HEK293 (cell line): ENCODE measurements at regions not wholly inside any gene's neighbourhood (a gene's known extent, or its start where the extent isn't known, plus 50 kb on each side); places are given as distances from the start of the nearest gene placed in this dataset.

Experiments used
- CTCF ChIA-PET: fragments of 350-600 bp; formaldehyde crosslinking; extraction: SDS; loops from one replicate; lab custom pipeline; 2021; ENCODE audit warnings: antibody characterized with exemption; lab: Yijun Ruan, JAX
- POLR2A ChIA-PET: fragments of 300-600 bp; formaldehyde crosslinking; extraction: SDS; loops from one replicate; lab custom pipeline; 2020; ENCODE audit warnings: antibody characterized with exemption, inconsistent platforms; lab: Yijun Ruan, JAX
- H3K27ac ChIP-seq: fragments of 200-500 bp; sonication (Bioruptor generic); 2 replicates; pipeline ENCODE4 v1.5.1; 2014; ENCODE audit warnings: low read depth, low read length, control low read depth, inconsistent platforms; ENCODE audit errors: extremely low read depth
- H3K36me3 ChIP-seq, 2 experiments: fragments of 200-500 bp in 1 of 2; sonication (Bioruptor generic) in 1 of 2; 1 replicate in 1 of 2; 2 replicates in 1 of 2; pipeline ENCODE4 v1.5.1; 2014 to 2017; ENCODE audit warnings: inconsistent platforms in 2 of 2, low read length in 2 of 2; ENCODE audit not compliant: control insufficient read depth in 2 of 2, insufficient read depth in 1 of 2
- H3K4me1 ChIP-seq: fragments of 200-500 bp; sonication (Bioruptor generic); 2 replicates; pipeline ENCODE4 v1.5.1; 2014; ENCODE audit warnings: mild to moderate bottlenecking, low read length, inconsistent platforms; ENCODE audit not compliant: control insufficient read depth, insufficient read depth
- H3K4me3 ChIP-seq: 2 replicates; pipeline ENCODE4 v1.5.1; 2011; ENCODE audit warnings: low read depth, mild to moderate bottlenecking, control low read depth, low read length, moderate library complexity
- H3K9me3 ChIP-seq: fragments of 200-500 bp; sonication (Bioruptor generic); 2 replicates; pipeline ENCODE4 v1.5.1; 2014; ENCODE audit warnings: low read depth, low read length, inconsistent platforms; ENCODE audit not compliant: control insufficient read depth, insufficient read depth
- BCL11A ChIP-seq: fragments of 450-650 bp; formaldehyde crosslinking; IDR thresholded peaks from 2 replicates; pipeline ENCODE4 v1.5.1; 2016; ENCODE audit warnings: low read depth, missing biosample characterization, missing genetic modification characterization
- HOXC10 ChIP-seq: sonication (generic); formaldehyde crosslinking; IDR thresholded peaks from 2 replicates; pipeline ENCODE4 v1.8.1; 2023; ENCODE audit warnings: mild to moderate bottlenecking, missing genetic modification reagents
- KLF1 ChIP-seq: fragments of 450-650 bp; formaldehyde crosslinking; IDR thresholded peaks from 2 replicates; pipeline ENCODE4 v1.5.1; 2016; ENCODE audit warnings: missing biosample characterization, missing genetic modification characterization
- SCRT1 ChIP-seq: fragments of 450-650 bp; formaldehyde crosslinking; IDR thresholded peaks from 2 replicates; pipeline ENCODE4 v1.5.1; 2016; ENCODE audit warnings: missing biosample characterization, missing genetic modification characterization, borderline replicate concordance
- SP7 ChIP-seq: fragments of 450-650 bp; formaldehyde crosslinking; IDR thresholded peaks from 2 replicates; pipeline ENCODE4 v1.5.1; 2016; ENCODE audit warnings: missing biosample characterization, missing genetic modification characterization
- ZBTB48 ChIP-seq: fragments of 450-650 bp; formaldehyde crosslinking; IDR thresholded peaks from 2 replicates; pipeline ENCODE4 v1.5.1; 2016; ENCODE audit warnings: missing biosample characterization, missing genetic modification characterization
- ZEB2 ChIP-seq: fragments of 450-650 bp; formaldehyde crosslinking; IDR thresholded peaks from 2 replicates; pipeline ENCODE4 v1.5.1; 2016; ENCODE audit warnings: missing biosample characterization, missing genetic modification characterization
- ZNF146 ChIP-seq: fragments of 450-650 bp; formaldehyde crosslinking; IDR thresholded peaks from 2 replicates; pipeline ENCODE4 v1.5.1; 2016; ENCODE audit warnings: missing biosample characterization, missing genetic modification characterization
- ZNF169 ChIP-seq: fragments of 450-650 bp; formaldehyde crosslinking; IDR thresholded peaks from 2 replicates; pipeline ENCODE4 v1.5.1; 2016; ENCODE audit warnings: missing biosample characterization, missing genetic modification characterization
- ZNF211 ChIP-seq: fragments of 450-650 bp; formaldehyde crosslinking; IDR thresholded peaks from 2 replicates; pipeline ENCODE4 v1.5.1; 2016; ENCODE audit warnings: low read depth, missing biosample characterization, missing genetic modification characterization
- ZNF302 ChIP-seq: fragments of 450-650 bp; formaldehyde crosslinking; IDR thresholded peaks from 2 replicates; pipeline ENCODE4 v1.5.1; 2016; ENCODE audit warnings: missing biosample characterization, missing genetic modification characterization, low read depth
- ZNF311 ChIP-seq: fragments of 450-650 bp; formaldehyde crosslinking; IDR thresholded peaks from 2 replicates; pipeline ENCODE4 v1.5.1; 2017; ENCODE audit warnings: missing biosample characterization, missing genetic modification characterization, borderline replicate concordance
- ZNF366 ChIP-seq: fragments of 450-650 bp; formaldehyde crosslinking; conservative IDR thresholded peaks from 2 replicates; pipeline ENCODE4 v1.5.1; 2016; ENCODE audit warnings: missing biosample characterization, missing genetic modification characterization
- ZNF394 ChIP-seq: fragments of 450-650 bp; formaldehyde crosslinking; IDR thresholded peaks from 2 replicates; pipeline ENCODE4 v1.5.1; 2016; ENCODE audit warnings: missing biosample characterization, missing genetic modification characterization, mild to moderate bottlenecking, moderate library complexity, borderline replicate concordance
- ZNF548 ChIP-seq: fragments of 450-650 bp; formaldehyde crosslinking; IDR thresholded peaks from 2 replicates; pipeline ENCODE4 v1.5.1; 2016; ENCODE audit warnings: missing biosample characterization, missing genetic modification characterization
- ZNF555 ChIP-seq: fragments of 450-650 bp; formaldehyde crosslinking; conservative IDR thresholded peaks from 2 replicates; pipeline ENCODE4 v1.5.1; 2017; ENCODE audit warnings: missing biosample characterization, mild to moderate bottlenecking, missing genetic modification characterization, inconsistent platforms
- ZSCAN23 ChIP-seq: fragments of 450-650 bp; formaldehyde crosslinking; IDR thresholded peaks from 2 replicates; pipeline ENCODE4 v1.5.1; 2016; ENCODE audit warnings: missing biosample characterization, missing genetic modification characterization
- TF ChIP-seq, protein P1 (sequence below): fragments of 450-650 bp; formaldehyde crosslinking; IDR thresholded peaks from 2 replicates; pipeline ENCODE4 v1.5.1; 2016; ENCODE audit warnings: missing biosample characterization, missing genetic modification characterization
- TF ChIP-seq, protein P2 (sequence below): fragments of 450-650 bp; IDR thresholded peaks from 2 replicates; pipeline ENCODE4 v1.5.1; 2018; ENCODE audit warnings: missing biosample characterization, missing genetic modification characterization
- TF ChIP-seq, protein P3 (sequence below): fragments of 450-650 bp; formaldehyde crosslinking; IDR thresholded peaks from 2 replicates; pipeline ENCODE4 v1.5.0; 2017; ENCODE audit warnings: missing biosample characterization, missing genetic modification characterization, borderline replicate concordance
- TF ChIP-seq, protein P4 (sequence below): fragments of 450-650 bp; formaldehyde crosslinking; IDR thresholded peaks from 2 replicates; pipeline ENCODE4 v1.5.1; 2016; ENCODE audit warnings: missing biosample characterization, missing genetic modification characterization, low read depth
- TF ChIP-seq, protein P5 (sequence below): IDR thresholded peaks from 2 replicates; pipeline ENCODE4 v1.6.1; 2011; ENCODE audit warnings: mild to moderate bottlenecking, low read depth, low read length, borderline replicate concordance
- TF ChIP-seq, protein P6 (sequence below): fragments of 450-650 bp; formaldehyde crosslinking; IDR thresholded peaks from 2 replicates; pipeline ENCODE4 v1.5.1; 2016; ENCODE audit warnings: missing biosample characterization, missing genetic modification characterization
- TF ChIP-seq, protein P7 (sequence below): fragments of 450-650 bp; formaldehyde crosslinking; IDR thresholded peaks from 2 replicates; pipeline ENCODE4 v1.5.1; 2016; ENCODE audit warnings: missing biosample characterization, missing genetic modification characterization

DNA sequence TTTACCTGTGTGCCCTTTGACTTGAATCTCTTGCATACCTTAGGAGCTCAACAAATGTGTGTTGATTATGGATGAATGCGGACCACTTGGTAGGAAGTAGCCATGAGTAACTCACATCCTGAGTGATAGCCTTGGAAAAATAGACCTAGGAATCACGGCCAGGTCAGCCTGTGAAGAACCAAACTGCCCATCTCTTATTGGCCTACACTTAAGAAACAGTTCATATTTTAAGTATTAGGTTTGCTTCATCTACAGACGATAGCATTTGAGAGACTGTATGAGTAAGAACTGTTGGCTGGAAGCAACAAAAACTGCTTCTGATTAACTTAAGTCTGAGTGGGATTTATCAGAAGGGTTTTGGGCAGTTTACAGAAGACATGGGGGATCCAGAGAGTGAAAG lies 152.5 kb upstream of the ADRA1D start:
- ChIA-PET POLR2A (no interaction called here), CTCF (no interaction called here)
- 0 out of 2 replicates have a peak, but pooled peaks cover under 1% of the 10 kb centered on the region for H3K4me1 ChIP-seq
- TF ChIP-seq SP7 (no peak), ZSCAN23 (tag by site-specific recombination) (no peak), BCL11A (tag by site-specific recombination) (no peak), ZNF548 (no peak), ZNF394 (tag by site-specific recombination) (no peak), KLF1 (tag by site-specific recombination) (no peak), ZNF366 (tag by site-specific recombination) (no peak), ZNF302 (tag by site-specific recombination) (no peak), ZNF555 (no peak), ZBTB48 (no peak), HOXC10 (CRISPR knock-in tag) (no peak), ZEB2 (tag by site-specific recombination) (no peak), ZNF146 (tag by site-specific recombination) (no peak), ZNF311 (no peak)
- TF ChIP-seq, protein P1, sequence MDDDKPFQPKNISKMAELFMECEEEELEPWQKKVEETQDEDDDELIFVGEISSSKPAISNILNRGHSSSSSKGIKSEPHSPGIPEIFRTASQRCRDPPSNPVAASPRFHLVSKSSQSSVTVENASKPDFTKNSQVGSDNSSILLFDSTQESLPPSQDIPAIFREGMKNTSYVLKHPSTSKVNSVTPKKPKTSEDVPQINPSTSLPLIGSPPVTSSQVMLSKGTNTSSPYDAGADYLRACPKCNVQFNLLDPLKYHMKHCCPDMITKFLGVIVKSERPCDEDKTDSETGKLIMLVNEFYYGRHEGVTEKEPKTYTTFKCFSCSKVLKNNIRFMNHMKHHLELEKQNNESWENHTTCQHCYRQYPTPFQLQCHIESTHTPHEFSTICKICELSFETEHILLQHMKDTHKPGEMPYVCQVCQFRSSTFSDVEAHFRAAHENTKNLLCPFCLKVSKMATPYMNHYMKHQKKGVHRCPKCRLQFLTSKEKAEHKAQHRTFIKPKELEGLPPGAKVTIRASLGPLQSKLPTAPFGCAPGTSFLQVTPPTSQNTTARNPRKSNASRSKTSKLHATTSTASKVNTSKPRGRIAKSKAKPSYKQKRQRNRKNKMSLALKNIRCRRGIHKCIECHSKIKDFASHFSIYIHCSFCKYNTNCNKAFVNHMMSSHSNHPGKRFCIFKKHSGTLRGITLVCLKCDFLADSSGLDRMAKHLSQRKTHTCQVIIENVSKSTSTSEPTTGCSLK (tag by site-specific recombination) = no peak
- TF ChIP-seq, protein P2, sequence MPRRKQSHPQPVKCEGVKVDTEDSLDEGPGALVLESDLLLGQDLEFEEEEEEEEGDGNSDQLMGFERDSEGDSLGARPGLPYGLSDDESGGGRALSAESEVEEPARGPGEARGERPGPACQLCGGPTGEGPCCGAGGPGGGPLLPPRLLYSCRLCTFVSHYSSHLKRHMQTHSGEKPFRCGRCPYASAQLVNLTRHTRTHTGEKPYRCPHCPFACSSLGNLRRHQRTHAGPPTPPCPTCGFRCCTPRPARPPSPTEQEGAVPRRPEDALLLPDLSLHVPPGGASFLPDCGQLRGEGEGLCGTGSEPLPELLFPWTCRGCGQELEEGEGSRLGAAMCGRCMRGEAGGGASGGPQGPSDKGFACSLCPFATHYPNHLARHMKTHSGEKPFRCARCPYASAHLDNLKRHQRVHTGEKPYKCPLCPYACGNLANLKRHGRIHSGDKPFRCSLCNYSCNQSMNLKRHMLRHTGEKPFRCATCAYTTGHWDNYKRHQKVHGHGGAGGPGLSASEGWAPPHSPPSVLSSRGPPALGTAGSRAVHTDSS = no peak
- TF ChIP-seq, protein P3, sequence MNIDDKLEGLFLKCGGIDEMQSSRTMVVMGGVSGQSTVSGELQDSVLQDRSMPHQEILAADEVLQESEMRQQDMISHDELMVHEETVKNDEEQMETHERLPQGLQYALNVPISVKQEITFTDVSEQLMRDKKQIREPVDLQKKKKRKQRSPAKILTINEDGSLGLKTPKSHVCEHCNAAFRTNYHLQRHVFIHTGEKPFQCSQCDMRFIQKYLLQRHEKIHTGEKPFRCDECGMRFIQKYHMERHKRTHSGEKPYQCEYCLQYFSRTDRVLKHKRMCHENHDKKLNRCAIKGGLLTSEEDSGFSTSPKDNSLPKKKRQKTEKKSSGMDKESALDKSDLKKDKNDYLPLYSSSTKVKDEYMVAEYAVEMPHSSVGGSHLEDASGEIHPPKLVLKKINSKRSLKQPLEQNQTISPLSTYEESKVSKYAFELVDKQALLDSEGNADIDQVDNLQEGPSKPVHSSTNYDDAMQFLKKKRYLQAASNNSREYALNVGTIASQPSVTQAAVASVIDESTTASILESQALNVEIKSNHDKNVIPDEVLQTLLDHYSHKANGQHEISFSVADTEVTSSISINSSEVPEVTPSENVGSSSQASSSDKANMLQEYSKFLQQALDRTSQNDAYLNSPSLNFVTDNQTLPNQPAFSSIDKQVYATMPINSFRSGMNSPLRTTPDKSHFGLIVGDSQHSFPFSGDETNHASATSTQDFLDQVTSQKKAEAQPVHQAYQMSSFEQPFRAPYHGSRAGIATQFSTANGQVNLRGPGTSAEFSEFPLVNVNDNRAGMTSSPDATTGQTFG (tag by site-specific recombination) = no peak
- TF ChIP-seq, protein P4, sequence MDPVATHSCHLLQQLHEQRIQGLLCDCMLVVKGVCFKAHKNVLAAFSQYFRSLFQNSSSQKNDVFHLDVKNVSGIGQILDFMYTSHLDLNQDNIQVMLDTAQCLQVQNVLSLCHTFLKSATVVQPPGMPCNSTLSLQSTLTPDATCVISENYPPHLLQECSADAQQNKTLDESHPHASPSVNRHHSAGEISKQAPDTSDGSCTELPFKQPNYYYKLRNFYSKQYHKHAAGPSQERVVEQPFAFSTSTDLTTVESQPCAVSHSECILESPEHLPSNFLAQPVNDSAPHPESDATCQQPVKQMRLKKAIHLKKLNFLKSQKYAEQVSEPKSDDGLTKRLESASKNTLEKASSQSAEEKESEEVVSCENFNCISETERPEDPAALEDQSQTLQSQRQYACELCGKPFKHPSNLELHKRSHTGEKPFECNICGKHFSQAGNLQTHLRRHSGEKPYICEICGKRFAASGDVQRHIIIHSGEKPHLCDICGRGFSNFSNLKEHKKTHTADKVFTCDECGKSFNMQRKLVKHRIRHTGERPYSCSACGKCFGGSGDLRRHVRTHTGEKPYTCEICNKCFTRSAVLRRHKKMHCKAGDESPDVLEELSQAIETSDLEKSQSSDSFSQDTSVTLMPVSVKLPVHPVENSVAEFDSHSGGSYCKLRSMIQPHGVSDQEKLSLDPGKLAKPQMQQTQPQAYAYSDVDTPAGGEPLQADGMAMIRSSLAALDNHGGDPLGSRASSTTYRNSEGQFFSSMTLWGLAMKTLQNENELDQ = no peak
- H3K4me3 ChIP-seq = no peak overlapping the region
- H3K36me3 ChIP-seq = no peaks in the 10 kb centered on the region
- 0 out of 2 replicates have a peak, but pooled peaks cover 3% of the 10 kb centered on the region for H3K9me3 ChIP-seq
- H3K27ac ChIP-seq = no peak overlapping the region

DNA sequence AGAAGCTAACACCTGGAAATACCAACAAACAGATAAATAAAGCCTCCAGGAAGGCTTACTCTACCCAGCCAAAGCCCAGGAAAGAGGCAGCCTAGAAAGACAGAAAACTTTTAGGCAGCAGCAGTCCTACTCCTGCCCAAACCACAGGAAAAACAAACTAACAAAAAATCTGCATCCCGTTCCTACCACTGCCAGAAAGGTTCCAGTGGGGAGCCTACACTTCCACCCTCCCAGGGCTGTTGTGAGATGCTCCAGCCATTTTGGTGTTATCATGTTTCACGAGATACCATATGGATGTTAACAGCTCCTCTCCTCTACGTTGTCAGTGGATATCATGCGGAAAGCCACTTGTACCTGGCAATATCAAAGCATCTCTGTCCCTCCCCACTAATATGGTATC lies 135.9 kb upstream of the ADRA1D start:
- CTCF ChIA-PET = interaction anchor here (1.8 kb wide), 1 partner anchor 355 kb away, joined by 4 read pairs; no protein-coding TSS in a partner anchor
- Histone ChIP-seq H3K4me1 (no peaks in the 10 kb centered on the region), H3K27ac (no peak overlapping the region), H3K4me3 (no peak overlapping the region), H3K36me3 (no peaks in the 10 kb centered on the region), H3K9me3 (no peaks in the 10 kb centered on the region)
- POLR2A ChIA-PET = no interaction called here
- TF ChIP-seq ZNF211 (tag by site-specific recombination) = no peak
- TF ChIP-seq, protein P5, sequence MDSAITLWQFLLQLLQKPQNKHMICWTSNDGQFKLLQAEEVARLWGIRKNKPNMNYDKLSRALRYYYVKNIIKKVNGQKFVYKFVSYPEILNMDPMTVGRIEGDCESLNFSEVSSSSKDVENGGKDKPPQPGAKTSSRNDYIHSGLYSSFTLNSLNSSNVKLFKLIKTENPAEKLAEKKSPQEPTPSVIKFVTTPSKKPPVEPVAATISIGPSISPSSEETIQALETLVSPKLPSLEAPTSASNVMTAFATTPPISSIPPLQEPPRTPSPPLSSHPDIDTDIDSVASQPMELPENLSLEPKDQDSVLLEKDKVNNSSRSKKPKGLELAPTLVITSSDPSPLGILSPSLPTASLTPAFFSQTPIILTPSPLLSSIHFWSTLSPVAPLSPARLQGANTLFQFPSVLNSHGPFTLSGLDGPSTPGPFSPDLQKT = no peak
- TF ChIP-seq, protein P6, sequence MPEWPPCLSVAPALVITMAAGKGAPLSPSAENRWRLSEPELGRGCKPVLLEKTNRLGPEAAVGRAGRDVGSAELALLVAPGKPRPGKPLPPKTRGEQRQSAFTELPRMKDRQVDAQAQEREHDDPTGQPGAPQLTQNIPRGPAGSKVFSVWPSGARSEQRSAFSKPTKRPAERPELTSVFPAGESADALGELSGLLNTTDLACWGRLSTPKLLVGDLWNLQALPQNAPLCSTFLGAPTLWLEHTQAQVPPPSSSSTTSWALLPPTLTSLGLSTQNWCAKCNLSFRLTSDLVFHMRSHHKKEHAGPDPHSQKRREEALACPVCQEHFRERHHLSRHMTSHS = no peak
- no peak for TF ChIP-seq ZNF169
- TF ChIP-seq SCRT1 = no peak
- TF ChIP-seq, protein P7, sequence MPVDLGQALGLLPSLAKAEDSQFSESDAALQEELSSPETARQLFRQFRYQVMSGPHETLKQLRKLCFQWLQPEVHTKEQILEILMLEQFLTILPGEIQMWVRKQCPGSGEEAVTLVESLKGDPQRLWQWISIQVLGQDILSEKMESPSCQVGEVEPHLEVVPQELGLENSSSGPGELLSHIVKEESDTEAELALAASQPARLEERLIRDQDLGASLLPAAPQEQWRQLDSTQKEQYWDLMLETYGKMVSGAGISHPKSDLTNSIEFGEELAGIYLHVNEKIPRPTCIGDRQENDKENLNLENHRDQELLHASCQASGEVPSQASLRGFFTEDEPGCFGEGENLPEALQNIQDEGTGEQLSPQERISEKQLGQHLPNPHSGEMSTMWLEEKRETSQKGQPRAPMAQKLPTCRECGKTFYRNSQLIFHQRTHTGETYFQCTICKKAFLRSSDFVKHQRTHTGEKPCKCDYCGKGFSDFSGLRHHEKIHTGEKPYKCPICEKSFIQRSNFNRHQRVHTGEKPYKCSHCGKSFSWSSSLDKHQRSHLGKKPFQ (tag by site-specific recombination) = no peak
